ENCODE measurements at regions not wholly inside any gene's neighbourhood (a gene's known extent, or its start where the extent isn't known, plus 50 kb on each side); places are given as distances from the start of the nearest gene placed in this dataset.

GRCh38 chr2:59741840-59742239 lies 811.6 kb downstream of the BCL11A start:
- TF ChIP-seq, protein P1, sequence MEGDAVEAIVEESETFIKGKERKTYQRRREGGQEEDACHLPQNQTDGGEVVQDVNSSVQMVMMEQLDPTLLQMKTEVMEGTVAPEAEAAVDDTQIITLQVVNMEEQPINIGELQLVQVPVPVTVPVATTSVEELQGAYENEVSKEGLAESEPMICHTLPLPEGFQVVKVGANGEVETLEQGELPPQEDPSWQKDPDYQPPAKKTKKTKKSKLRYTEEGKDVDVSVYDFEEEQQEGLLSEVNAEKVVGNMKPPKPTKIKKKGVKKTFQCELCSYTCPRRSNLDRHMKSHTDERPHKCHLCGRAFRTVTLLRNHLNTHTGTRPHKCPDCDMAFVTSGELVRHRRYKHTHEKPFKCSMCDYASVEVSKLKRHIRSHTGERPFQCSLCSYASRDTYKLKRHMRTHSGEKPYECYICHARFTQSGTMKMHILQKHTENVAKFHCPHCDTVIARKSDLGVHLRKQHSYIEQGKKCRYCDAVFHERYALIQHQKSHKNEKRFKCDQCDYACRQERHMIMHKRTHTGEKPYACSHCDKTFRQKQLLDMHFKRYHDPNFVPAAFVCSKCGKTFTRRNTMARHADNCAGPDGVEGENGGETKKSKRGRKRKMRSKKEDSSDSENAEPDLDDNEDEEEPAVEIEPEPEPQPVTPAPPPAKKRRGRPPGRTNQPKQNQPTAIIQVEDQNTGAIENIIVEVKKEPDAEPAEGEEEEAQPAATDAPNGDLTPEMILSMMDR (IDR thresholded peaks at IDR 0.05) = no peak
- no peak for TF ChIP-seq POLR2A (IDR thresholded peaks at IDR 0.05)
- no peak for TF ChIP-seq EP300 (IDR thresholded peaks at IDR 0.05)
- TF ChIP-seq POLR2AphosphoS5 (IDR thresholded peaks at IDR 0.05) = no peak
